GM12873 (cell line): ENCODE measurements at regions not wholly inside any gene's neighbourhood (a gene's known extent, or its start where the extent isn't known, plus 50 kb on each side); places are given as distances from the start of the nearest gene placed in this dataset.
A peak's percentile ranks its signal among the peaks of the same experiment; 100 is the strongest.

ENCODE experiments used
- TF ChIP-seq, protein P1 (sequence below): IDR thresholded peaks from 2 replicates; pipeline ENCODE4 v1.5.1; 2012; ENCODE audit warnings: low read depth, mild to moderate bottlenecking, moderate library complexity, low read length, control low read depth; ENCODE audit not compliant: insufficient read depth; ENCODE audit errors: missing control alignments

DNA sequence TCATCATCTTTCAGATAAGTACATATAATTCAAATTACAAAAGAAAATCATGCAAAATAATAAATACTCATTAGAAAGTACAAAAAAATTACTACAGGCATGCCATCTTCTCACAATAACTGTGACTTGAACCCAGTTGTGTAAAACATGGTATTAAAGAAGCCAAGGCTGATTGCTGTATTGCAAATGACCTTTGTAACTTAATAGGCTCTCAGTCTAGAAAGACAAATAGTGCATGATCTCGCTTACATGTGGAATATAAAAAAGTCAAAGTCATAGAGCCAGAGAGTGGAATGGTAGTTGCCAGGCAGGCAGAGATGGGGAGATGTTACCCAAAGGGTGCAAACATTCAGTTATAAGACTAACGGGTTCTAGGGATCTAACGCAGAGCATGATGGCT lies 626.1 kb downstream of the COL12A1 start:
- TF ChIP-seq, protein P1, sequence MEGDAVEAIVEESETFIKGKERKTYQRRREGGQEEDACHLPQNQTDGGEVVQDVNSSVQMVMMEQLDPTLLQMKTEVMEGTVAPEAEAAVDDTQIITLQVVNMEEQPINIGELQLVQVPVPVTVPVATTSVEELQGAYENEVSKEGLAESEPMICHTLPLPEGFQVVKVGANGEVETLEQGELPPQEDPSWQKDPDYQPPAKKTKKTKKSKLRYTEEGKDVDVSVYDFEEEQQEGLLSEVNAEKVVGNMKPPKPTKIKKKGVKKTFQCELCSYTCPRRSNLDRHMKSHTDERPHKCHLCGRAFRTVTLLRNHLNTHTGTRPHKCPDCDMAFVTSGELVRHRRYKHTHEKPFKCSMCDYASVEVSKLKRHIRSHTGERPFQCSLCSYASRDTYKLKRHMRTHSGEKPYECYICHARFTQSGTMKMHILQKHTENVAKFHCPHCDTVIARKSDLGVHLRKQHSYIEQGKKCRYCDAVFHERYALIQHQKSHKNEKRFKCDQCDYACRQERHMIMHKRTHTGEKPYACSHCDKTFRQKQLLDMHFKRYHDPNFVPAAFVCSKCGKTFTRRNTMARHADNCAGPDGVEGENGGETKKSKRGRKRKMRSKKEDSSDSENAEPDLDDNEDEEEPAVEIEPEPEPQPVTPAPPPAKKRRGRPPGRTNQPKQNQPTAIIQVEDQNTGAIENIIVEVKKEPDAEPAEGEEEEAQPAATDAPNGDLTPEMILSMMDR = no peak

DNA sequence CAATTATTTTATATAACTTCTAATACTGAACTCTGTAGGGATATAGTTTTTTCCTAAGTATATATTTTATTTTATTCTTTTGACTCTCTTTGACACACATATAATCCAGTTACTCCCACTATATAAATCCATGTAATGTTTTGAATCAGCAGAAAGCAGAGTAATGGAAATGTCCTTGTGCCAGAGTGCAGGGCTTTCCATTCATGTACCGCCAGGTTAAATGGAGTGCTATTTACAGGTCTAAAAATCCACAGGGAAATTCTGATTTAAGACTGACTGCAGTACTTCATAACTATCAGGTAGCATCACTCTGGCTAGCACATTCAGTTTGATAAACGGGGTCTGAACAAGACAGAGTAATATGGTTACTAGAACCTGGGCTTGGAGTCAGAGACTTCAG lies 626.8 kb downstream of the COL12A1 start:
- TF ChIP-seq, protein P1 = no peak

DNA sequence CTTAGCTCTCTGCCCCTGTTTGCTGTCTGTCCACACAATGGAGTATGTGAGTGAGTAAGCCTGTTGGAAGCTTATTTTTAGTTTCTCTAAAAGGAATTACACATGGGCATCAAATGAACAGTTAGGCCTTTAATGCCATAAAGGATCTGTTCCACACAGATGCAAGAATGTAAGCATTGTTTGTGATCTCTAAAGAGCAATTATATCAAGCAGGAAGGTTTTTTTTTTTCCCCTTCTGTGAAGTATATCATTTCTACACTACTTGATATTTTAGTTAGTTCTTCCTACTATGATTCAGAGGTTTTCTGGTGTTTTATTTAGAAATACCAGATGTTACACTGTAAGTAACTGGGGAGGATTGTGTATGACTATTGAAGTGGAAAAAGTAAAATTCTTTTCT lies 627.5 kb downstream of the COL12A1 start:
- TF ChIP-seq, protein P1 = no peak

DNA sequence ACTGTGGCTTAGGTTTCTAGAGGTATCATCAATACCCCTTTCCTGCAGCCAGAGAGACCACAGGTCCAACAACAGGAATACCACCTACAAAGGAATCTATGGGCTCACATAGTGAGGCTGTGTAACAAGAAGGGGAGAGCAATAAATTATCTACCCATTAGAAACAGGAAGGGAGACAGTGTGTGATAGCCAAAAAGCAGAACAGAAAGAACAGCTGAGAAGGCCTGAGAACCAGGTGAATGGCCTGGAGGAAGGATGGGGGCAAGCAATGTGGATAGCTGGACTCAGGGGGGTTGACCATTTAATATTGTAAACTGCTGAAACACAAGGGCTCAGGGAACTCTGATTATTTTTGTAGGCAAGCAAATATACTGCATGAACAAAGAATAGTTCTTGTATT lies 628.2 kb downstream of the COL12A1 start:
- TF ChIP-seq, protein P1 = no peak

DNA sequence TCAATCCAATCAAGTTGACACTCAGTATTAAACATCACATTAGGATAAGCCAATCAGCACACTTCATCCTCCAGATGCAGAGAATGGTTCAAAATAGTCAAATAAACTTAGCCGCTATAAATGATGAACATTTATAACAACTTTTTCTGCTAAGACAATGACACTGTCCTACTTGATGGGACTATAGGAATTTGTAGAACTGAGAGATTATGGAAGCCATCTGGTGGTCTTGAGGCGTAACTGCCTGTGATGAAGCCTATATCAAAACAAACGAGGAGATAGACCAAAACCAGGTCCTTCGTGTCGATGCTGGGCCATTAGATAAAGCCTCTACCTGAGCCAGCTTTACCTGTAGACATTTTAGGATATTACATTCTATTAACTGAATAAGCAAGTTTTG lies 631.1 kb downstream of the COL12A1 start:
- TF ChIP-seq, protein P1 = peak; percentile 57

DNA sequence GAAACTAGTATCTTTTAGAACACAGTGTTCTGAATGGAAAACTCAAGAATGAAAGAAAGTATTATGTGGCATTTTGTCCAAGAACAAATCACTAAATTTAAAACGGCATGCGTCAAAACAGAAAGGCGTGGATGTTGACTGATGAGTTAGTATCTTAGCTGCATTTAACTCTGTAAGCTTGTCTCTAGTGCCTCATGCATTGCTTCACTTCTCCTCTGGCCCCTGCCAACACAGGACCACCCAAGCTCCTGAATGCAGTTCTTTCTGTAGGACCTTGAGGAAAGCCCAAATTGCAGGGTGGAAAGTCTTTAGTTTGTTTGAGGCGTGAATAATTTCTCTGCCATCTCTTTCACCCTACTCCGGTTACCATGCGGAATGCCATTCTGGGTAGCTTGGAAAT lies 632.2 kb downstream of the COL12A1 start:
- TF ChIP-seq, protein P1 = no peak

DNA sequence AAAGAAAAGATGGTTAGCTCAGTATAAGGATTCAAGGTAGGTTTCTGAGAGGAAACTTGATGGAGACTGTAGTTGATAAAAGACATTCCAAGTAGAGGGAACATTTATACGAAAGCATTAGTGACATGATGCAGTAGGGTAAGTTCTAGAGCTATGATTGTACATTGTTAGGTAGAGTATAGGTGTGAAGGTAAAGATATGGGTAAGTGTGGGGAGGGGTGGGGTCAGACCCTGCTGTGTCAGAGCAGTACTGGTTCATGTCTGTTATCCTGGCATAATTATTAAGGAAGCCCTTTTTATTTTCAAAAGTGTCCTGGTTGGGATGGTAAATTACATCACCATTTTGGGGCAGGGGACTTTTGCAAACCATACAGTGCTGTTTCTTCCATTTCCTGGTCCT lies 635.8 kb downstream of the COL12A1 start:
- TF ChIP-seq, protein P1 = no peak
